Inferior parietal cortex (tissue), 1 donor: ENCODE measurements at regions not wholly inside any gene's neighbourhood (a gene's known extent, or its start where the extent isn't known, plus 50 kb on each side); places are given as distances from the start of the nearest gene placed in this dataset.

Source experiments
- DNase-seq: peaks from one replicate; pipeline ENCODE4 v3.0.0-alpha.2; 2016; ENCODE audit errors: extremely low spot score

DNA sequence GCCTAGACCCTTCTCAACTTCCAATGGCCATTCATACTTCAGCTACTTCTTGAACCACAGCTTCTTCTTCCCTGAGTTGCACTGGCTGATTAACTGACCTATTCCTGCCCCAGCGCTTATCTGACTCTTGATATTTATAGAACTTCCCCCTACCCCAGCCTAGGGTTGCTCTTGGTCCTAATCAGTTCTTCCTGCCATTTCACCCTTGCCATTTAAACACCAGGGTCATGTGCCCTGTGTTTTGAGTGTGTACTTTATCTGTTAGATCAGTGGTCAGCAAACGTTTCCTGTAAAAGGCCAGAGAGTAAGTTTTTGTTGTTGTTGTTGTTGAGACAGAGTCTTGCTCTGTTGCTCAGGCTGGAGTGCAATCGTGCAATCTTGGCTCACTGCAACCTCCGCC lies 82.4 kb upstream of the COX10 start:
- DNase-seq, result no peak

- DNase-seq, result no peak
Observed at GRCh38 chr17:13989138-13989537, 80.2 kb upstream of the COX10 start.

DNA sequence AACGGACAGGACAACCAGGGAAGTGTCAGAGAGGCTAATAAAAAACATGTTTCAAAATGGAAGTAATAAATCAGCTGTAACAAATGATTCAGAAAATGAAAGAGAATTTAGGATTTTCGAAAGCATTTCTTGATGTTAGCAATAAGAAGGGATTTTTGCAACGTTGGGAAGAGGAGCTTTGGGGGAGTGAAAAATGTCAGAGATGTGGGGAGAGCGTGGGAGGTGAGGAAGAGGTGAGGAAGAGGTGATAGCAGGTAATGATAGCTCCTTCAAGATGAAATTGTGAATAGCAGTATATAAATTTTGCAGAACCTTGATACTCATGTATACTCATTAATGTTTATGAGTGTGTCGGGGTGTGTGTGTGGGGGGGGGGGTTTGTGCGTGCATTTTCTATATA lies 76.2 kb upstream of the COX10 start:
- no peak for DNase-seq

GRCh38 chr17:13994050-13994449 lies 75.3 kb upstream of the COX10 start:
- DNase-seq, result no peak

- no peak for DNase-seq
Observed at GRCh38 chr17:13995856-13996271, 73.4 kb upstream of the COX10 start.

DNA sequence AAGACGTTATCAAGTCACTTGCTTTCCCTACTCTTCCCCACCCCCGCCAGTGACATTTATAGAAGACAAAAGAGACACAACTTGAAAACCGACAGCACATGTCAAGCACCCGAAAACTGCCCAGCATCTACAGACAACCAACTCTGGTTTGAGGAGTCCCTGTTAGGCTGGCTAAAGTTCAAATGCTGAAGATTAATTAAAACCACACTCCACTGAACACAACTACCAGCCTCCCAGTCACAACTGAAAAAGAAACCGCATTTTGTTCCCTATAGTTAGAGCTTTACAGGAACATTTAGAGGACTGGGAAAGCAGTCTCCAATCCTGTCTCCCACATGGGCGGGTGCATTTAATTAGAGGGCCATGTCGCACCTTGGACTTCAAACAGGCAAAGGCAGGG lies 73.0 kb upstream of the COX10 start:
- DNase-seq, result no peak

DNA sequence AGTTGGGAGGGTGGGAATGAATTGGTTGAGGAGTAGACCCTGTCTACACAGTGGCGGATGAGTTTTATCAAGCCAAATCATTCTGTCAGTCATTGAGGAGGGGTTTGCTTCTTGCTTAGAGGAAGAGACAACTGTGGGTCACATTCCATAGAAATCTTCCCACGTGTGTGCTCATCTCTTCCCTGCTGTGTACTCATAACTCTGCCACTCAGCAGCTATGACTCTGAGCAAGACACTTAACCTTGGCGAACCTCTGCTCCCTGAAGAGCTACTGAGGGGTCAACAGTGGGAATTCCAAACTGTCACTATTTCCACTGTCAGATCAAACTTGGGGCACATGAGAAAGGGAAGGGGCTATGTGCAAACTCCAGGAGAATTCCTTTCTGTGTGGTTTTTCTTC lies 72.6 kb upstream of the COX10 start:
- DNase-seq, result no peak

GRCh38 chr17:14004927-14005620 lies 64.2 kb upstream of the COX10 start:
- DNase-seq, result no peak

DNA sequence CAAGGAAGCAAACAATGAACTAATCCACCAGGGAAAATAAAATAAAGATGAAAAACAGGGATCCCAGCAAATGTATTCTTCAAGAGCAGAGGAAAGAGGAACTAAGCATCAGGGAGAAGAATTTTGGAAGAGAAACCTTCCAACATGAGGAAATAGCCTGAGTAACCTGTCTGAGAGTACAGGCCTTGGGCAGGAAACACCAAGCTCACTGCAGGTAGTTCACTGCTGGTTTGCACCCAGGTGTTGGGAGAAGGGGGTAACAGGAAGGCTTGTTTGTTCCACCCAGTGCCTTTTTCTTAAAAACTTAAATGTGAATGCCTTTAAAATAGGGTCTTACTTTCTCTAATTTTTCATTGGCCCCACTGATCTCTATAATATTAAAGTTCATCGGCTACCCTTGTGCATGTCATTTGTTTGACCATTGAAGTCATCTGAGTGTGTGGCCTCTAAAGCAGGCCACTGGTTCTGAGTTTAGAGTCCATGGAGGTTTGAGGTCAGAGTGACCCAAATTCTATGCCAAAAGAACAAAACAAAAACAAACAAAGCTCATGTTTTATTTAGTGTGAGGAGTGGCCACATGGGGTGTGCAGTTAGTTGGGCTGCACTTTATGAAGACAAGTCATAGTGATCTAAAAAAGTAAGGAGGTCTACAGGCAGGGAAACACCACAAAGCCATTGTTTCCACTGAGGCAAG lies 62.9 kb upstream of the COX10 start:
- DNase-seq, result no peak

DNA sequence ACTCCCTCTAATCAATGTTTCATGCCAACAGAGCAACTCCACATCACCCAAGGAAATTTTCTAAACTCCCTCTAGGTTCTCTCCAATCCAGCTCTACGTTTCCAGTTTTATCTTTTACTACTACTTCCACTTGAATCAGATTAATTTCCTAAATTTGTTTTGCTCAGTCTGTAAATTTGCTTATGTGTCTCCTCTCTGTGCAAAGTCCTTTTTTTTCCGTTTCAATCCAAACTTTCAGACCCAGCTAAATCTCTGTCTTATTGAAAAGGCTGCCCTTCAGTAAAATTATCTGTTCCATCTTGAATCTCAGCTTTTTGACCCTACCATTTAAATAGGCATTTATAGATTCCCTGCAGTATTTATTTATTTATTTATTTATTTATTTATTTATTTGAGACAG lies 61.4 kb upstream of the COX10 start:
- no peak for DNase-seq

- no peak for DNase-seq
Observed at GRCh38 chr17:14011036-14011692, 58.1 kb upstream of the COX10 start.

DNA sequence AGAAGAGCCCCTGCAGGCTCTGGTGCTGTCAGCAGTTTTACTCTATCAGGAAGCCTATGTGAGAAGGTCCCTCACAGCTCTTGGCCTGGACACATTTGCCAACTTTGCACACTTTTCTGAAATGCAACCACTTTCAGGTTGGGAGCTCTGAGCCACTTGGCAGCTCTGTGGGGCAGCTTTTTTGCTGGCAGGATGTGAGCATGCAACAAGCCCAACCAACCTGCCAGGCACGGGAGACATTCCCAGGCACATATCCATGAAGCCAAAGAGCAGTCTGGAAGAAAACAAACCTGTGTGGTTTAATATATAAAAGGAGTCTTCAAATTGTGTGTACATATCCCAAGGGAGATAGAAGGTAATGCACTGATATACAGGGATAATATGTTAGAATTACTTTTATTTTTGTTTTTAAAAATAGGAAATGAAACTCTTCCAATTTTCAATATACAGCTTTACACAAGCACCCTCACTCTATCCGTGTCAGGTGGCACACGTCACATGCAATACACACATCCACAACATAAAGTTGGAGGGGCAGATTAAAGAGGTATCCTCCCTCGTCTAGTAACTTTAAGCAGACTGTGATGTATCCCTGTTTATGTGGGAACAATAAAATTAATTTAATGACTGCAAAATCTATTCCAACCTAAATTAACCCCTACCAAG lies 57.4 kb upstream of the COX10 start:
- DNase-seq, result no peak

DNA sequence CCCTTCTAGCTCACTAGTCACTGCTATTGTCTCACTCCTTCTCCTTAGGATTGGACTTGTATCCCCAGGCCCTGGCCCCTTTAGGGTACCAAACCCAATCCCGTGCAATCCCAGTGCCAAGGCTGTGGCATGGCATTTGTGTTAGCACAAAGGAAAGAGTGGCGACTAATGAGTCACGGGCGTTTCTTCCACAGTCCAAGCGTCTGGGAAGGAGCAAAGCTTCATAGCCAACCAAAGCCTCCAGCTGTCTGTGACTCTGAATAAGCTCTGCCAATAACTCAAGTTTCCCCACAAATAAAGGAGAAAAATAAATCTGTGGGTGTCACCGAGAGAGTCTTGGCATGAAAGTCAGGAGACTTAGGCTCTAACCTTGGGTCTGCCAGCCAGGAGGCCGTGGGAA lies 54.6 kb upstream of the COX10 start:
- DNase-seq, result no peak

- DNase-seq, result no peak
Observed at GRCh38 chr17:14015271-14015670, 54.0 kb upstream of the COX10 start.

GRCh38 chr17:14016858-14017257 lies 52.4 kb upstream of the COX10 start:
- DNase-seq, result no peak

DNA sequence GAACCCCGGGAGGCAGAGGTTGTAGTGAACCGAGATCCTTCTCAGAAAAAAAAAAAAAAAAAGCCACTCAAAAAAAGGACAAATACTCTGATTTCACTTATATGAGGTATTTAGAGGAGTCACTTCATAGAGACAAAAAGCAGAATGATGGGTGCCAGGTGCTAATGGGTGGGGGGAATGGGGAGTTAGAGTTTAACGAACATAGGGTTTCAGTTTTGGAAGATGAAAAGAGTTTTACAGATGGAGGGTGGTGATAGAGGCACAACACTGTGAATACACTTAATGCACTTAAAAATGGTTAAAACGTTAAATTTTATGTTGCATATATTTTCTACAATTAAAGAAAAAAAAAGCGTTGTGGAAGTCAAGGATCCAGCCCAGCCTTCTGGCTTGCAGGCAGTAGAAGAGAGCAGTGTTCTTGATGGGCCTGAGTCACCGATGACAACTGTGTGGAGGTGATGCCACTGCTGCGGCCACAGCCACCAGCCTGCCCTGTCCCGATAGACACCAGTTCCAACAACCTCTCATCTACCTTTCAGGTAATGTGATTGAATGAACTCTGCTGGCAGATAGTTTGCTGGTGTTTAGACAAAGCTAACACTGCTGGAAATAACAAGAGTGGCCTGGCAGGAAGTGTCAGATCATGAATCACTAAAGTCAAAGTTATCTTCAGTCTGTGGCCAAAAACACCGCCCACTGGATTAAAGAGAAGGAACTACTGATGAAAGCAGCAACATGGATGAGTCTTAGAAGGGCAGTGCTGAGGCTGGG lies 49.9 kb upstream of the COX10 start:
- no peak for DNase-seq
